Astrocyte of the spinal cord (primary cell): ENCODE measurements at regions not wholly inside any gene's neighbourhood (a gene's known extent, or its start where the extent isn't known, plus 50 kb on each side); places are given as distances from the start of the nearest gene placed in this dataset.

Source experiments
- DNase-seq: peaks from one replicate; pipeline ENCODE4 v3.0.0; 2011; ENCODE audit warnings: low read depth, low spot score
- H3K4me3 ChIP-seq: 2 replicates; pipeline ENCODE4 v1.5.1; 2011; ENCODE audit warnings: low read depth, mild to moderate bottlenecking, low read length, moderate library complexity
- CTCF ChIP-seq: IDR thresholded peaks from 2 replicates; pipeline ENCODE4 v1.5.1; 2012; ENCODE audit warnings: low read depth, mild to moderate bottlenecking, low read length, inconsistent platforms
- in situ Hi-C: cut with HindIII; loops from 2 replicates; pipeline ENCODE4 v1.10.0; 2017; ENCODE audit warnings: low sequenced_read_pairs

DNA sequence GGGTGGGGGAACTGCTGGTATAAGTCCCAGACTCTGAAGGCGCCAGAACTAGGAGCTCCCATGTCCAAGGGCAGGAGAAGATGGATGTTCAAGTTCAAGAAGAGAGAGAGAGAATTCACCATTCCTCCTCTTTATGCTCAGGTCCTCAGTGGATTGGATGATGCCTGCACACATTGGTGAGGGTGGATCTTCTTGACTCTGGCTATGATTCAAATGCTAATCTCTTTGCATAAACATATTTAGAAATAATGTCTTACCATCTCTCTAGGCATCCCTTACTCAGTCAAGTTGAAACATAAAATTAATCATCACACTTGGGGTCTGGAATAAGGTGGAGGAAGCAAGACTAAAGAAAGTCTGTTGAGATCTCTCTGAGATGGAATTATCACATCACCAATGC, 210.6 kb upstream of the CHST9 start:
- no peak overlapping the region for H3K4me3 ChIP-seq
- TF ChIP-seq CTCF, result no peak
- in situ Hi-C loops, result no loop called here
- DNase-seq, result no peak

DNA sequence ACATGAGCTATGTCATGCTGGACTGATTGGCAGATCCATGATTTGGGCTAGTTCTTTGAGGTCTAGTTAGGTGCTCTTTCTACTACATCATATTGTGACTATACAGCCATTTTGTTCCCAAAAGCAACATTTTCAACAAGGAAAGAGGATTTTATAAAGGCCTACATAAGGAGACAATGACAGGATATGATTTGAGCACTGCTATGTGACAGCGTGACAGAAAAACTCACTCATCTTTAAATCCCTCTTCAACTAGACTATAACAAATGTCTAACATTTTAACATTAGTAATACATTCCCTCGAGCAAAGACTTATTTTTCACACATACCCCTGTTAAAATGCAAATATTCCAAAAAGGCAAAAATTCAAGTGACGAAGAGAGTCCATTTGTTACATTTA, 209.6 kb upstream of the CHST9 start:
- in situ Hi-C loops, result no loop called here
- DNase-seq, result no peak
- H3K4me3 ChIP-seq, result no peak overlapping the region
- TF ChIP-seq CTCF, result no peak

DNA sequence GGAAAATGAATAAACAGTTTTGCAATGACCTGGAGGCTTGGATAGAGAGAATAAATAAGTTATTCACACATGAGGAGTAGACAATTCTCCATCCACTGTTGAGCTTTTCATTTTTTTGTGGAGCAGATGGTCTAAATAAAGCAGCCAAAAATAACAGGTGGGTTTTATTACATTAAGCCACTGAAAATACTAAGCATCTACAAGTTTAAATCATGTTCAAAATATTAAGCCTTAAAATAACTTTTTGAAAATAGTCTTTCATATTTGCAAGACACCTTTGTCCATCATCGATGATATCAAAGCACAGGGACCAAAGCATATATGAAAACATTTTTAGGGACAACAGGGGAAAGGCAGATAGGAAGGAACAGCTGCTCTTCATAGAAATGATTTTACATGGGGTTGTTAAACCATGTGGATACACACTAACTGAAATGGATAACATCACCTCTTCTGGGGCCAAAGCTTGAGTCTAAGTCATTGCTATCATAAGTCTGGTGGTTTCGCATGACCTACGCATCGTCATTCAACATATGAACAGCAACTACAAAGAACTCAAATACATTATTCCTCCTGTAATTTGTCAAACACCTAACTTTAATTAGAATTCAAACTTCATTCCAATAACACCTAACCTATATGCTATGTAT, 197.6 kb upstream of the CHST9 start:
- in situ Hi-C loops, result no loop called here
- H3K4me3 ChIP-seq, result no peak overlapping the region
- no peak for TF ChIP-seq CTCF
- no peak for DNase-seq

- H3K4me3 ChIP-seq, result no peak overlapping the region
- DNase-seq, result peak; percentile 79
- in situ Hi-C loops, result no loop called here
- no peak for TF ChIP-seq CTCF
These were observed 193.5 kb upstream of the CHST9 start for GRCh38 chr18:27378431-27379095.

DNA sequence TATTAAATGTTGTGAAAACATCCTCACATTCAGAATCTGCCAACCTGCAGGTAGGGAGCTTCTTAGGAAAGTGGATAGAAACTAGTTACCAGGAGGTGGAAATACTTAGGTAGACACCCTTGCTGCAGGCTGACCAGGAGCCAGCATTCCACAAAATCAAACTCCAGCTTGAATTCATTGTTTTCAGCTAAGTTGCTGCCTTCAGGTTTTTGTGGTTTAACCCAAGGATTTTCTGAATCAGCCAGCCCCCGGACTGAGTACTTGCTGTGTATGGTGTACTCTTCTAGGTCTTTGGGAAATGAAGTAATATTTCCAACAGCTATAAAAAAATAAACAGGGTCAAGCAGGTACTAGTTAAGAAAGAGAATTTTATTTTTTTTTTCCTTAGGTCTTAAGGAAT, 192.1 kb upstream of the CHST9 start:
- H3K4me3 ChIP-seq, result no peak overlapping the region
- DNase-seq, result peak; percentile 77
- TF ChIP-seq CTCF, result no peak
- in situ Hi-C loops, result no loop called here

DNA sequence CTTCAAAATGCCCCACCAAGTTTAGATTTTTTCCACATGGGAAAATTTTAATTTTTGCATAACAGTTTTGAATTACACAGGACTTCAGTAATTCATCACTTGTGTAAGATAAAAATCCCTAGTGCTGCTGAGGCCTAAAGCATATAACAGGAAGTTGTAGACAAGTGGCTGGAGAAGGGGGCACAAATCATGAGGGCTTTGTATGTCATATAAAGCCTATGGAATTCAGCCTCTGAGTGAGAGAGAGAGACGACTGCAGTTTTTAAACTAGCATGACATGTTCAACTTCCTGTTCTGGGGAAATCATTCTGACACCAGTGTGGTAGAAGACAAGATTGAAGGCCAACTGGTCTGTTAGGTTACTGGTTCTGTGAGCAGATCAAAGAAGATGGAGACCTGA, 187.3 kb upstream of the CHST9 start:
- no peak overlapping the region for H3K4me3 ChIP-seq
- TF ChIP-seq CTCF, result no peak
- in situ Hi-C loops, result no loop called here
- no peak for DNase-seq

GRCh38 chr18:27366665-27367064, 181.6 kb upstream of the CHST9 start:
- DNase-seq, result no peak
- no peak for TF ChIP-seq CTCF
- in situ Hi-C loops, result no loop called here
- no peak overlapping the region for H3K4me3 ChIP-seq
